Posterior vena cava (tissue), 2 donors: ENCODE measurements at regions not wholly inside any gene's neighbourhood (a gene's known extent, or its start where the extent isn't known, plus 50 kb on each side); places are given as distances from the start of the nearest gene placed in this dataset.
"Not testable (repeated sequence)": the region's sequence is repeated elsewhere in the genome, so short reads cannot be mapped to it uniquely, and the experiment has no call there.

Experiments used
- DNase-seq: peaks from one replicate; pipeline ENCODE4 v3.0.0-alpha.2; 2020; ENCODE audit warnings: low spot score
- intact Hi-C, 2 donors: fragments of 100-400 bp; cut with DNase I; formaldehyde crosslinking; loops; one replicate each; pipeline versions ENCODE4 v1.14.1 to v1.14.2; 2022 to 2023
- donor health status: DM: yes; HTN: yes; CAD: no.
- donor health status: DM: yes; HTN: yes; CAD: no.

GRCh38 chr14:27278341-27278740 lies 680.5 kb upstream of the NOVA1 start:
- intact Hi-C loops: no loop called here

GRCh38 chr14:27305441-27305945 lies 707.7 kb upstream of the NOVA1 start:
- intact Hi-C loops: no loop called here
- no peak for DNase-seq

More at GRCh38 chr14:27278341-27278740, 680.5 kb upstream of the NOVA1 start:
- DNase-seq: no peak

- intact Hi-C loops, DNase-seq: not testable (repeated sequence)
Measured at GRCh38 chr14:27312730-27313129, 714.9 kb upstream of the NOVA1 start.

- intact Hi-C loops: no loop called here
- no peak for DNase-seq
Measured at GRCh38 chr14:27314231-27314630, 716.4 kb upstream of the NOVA1 start.

- no peak for DNase-seq
- intact Hi-C loops: no loop called here
Measured at GRCh38 chr14:27315477-27315876, 717.6 kb upstream of the NOVA1 start.

GRCh38 chr14:27315947-27316346 lies 718.1 kb upstream of the NOVA1 start:
- intact Hi-C loops: no loop called here
- no peak for DNase-seq

GRCh38 chr14:27318774-27319420 lies 721.1 kb upstream of the NOVA1 start:
- intact Hi-C loops: loop anchor here in 1 of 2 donors (2.0 kb wide), 1 partner anchor 18 kb away; no protein-coding TSS in a partner anchor
- DNase-seq: no peak

GRCh38 chr14:27320261-27320660 lies 722.4 kb upstream of the NOVA1 start:
- DNase-seq: no peak
- intact Hi-C loops: no loop called here

GRCh38 chr14:27327095-27327494 lies 729.3 kb upstream of the NOVA1 start:
- DNase-seq: no peak
- intact Hi-C loops: no loop called here

- intact Hi-C loops: no loop called here
- DNase-seq: no peak
Measured at GRCh38 chr14:27338012-27338411, 740.2 kb upstream of the NOVA1 start.

GRCh38 chr14:27363036-27363435 lies 765.2 kb upstream of the NOVA1 start:
- intact Hi-C loops, DNase-seq: not testable (repeated sequence)

- intact Hi-C loops: no loop called here
- no peak for DNase-seq
Measured at GRCh38 chr14:27366596-27366995, 768.8 kb upstream of the NOVA1 start.

- intact Hi-C loops: no loop called here
- DNase-seq: no peak
Measured at GRCh38 chr14:27367345-27367744, 769.5 kb upstream of the NOVA1 start.

GRCh38 chr14:27370074-27370473 lies 772.2 kb upstream of the NOVA1 start:
- no peak for DNase-seq
- intact Hi-C loops: no loop called here

GRCh38 chr14:27370775-27371174 lies 772.9 kb upstream of the NOVA1 start:
- intact Hi-C loops: no loop called here
- DNase-seq: no peak

GRCh38 chr14:27371209-27371608 lies 773.4 kb upstream of the NOVA1 start:
- no peak for DNase-seq
- intact Hi-C loops: no loop called here

- DNase-seq: no peak
- intact Hi-C loops: no loop called here
Measured at GRCh38 chr14:27371868-27372267, 774.0 kb upstream of the NOVA1 start.

GRCh38 chr14:27372771-27373170 lies 774.9 kb upstream of the NOVA1 start:
- intact Hi-C loops: no loop called here

GRCh38 chr14:27384124-27384523 lies 786.3 kb upstream of the NOVA1 start:
- DNase-seq: peak; percentile 69
- intact Hi-C loops: no loop called here

More at GRCh38 chr14:27372771-27373170, 774.9 kb upstream of the NOVA1 start:
- no peak for DNase-seq

- intact Hi-C loops: no loop called here
- DNase-seq: no peak
Measured at GRCh38 chr14:27386391-27386790, 788.6 kb upstream of the NOVA1 start.

GRCh38 chr14:27387463-27387862 lies 789.6 kb upstream of the NOVA1 start:
- DNase-seq: no peak
- intact Hi-C loops: no loop called here
